HPDE6-E6E7 (cell line): ENCODE measurements at regions not wholly inside any gene's neighbourhood (a gene's known extent, or its start where the extent isn't known, plus 50 kb on each side); places are given as distances from the start of the nearest gene placed in this dataset.
"Not testable (repeated sequence)": the region's sequence is repeated elsewhere in the genome, so short reads cannot be mapped to it uniquely, and the experiment has no call there.

Experiments
- DNase-seq: peaks from one replicate; pipeline ENCODE4 v3.0.0; 2011; ENCODE audit warnings: missing footprints; ENCODE audit errors: extremely low spot score

DNA sequence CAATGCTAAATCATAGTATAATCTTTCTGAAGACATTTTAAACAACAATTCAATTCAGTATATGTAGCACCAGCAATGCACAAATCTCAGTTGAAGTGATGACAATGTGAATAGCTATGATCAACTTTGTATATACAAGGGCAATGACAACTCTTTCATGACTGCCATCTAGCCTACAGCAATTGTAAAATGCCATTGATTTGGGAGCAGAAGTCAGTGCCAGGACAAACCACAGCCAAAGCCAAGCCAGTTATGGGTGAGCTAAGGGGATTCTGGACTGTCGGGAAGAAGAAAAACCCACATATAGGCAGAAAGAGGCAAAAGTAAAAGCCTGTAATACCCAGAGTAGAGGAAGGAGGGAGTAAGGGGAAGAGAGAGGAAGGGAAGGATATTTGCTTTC lies 238.6 kb downstream of the MID1IP1 start:
- DNase-seq, result no peak

GRCh38 chrX:39043838-39044550 lies 242.7 kb downstream of the MID1IP1 start:
- DNase-seq, result no peak

DNA sequence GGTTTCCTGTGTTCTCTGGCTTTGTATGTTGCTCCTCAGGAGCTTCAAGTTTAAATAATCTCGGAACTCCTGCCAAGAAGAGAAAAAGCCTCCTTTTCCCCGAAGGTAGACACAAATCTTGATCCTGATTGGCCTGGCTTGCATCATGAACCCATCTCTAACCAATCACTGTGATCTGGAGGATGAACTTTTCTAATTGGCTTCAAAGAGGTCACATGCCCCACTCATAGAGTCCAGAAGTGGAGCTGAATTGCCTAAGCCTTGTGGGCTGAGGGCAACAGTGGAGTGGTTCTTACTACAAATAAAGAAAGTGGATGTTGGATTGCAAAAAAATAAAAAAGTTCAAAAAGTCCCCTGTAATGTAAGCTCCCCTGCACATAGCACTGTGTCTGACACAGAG lies 245.9 kb downstream of the MID1IP1 start:
- no peak for DNase-seq

DNA sequence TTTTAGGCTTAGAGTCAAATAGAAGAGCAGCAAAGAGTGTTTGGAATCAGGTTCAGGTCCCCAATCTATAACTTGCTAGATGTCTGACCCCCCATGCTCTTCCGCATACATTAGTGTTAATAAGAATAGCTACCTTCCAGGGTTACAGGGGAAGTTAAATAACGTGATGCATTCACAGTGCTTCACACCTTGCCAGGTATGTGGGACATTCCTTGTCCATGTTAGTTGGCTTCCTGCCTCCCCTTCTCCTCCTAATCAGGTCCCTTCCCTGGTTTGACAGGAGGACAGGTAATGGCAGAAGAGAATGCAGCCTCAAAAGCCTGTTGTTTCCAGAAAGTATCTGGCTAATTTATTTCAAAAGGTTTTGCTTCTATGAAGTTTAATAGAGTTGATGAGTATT lies 248.7 kb downstream of the MID1IP1 start:
- DNase-seq, result no peak

GRCh38 chrX:39050427-39050826 lies 249.2 kb downstream of the MID1IP1 start:
- no peak for DNase-seq

DNA sequence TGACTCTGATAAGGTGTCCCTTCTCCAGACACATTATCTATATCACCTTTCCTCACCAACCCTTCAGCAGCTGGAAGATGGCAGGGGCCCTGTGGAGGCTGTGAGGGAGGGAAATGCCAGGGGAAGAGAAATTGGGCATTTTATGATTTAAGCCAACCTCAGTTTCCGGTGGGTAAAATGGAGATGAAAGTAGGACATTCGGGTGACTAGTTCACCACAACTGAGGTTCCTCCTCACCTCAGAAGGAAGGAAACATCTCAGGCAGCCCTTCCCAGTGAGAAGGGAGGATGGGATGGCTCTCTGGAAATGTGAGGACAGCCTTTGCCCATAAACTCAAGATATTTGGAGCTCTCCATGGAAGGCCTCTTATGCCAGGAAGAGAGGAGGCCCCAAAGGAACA lies 251.5 kb downstream of the MID1IP1 start:
- no peak for DNase-seq

- no peak for DNase-seq
These were observed 257.5 kb downstream of the MID1IP1 start for GRCh38 chrX:39058724-39059123.

GRCh38 chrX:39059866-39060265 lies 258.6 kb downstream of the MID1IP1 start:
- no peak for DNase-seq

- no peak for DNase-seq
These were observed 261.8 kb downstream of the MID1IP1 start for GRCh38 chrX:39063037-39063436.

DNA sequence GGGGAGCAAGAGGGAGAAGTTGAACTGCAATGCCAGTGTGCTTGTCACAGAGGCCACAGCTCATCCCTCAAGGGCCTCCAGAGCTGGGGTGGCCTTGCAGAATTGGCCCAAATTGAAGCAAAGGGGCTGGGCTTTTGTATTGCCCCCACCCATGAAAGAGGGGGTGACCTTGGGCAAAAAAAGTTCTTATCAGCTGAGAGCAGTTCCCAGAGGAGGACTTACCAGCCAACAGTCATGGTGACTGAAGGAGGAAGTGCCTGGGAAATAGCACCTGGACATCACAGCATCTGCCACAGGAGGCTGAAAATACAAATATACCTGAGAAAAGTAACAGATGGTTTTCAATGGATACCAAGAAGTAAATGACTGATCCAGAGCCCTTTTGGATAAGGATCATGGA lies 262.4 kb downstream of the MID1IP1 start:
- DNase-seq, result no peak

- no peak for DNase-seq
These were observed 264.0 kb downstream of the MID1IP1 start for GRCh38 chrX:39065051-39065871.

GRCh38 chrX:39067866-39068265 lies 266.6 kb downstream of the MID1IP1 start:
- no peak for DNase-seq

DNA sequence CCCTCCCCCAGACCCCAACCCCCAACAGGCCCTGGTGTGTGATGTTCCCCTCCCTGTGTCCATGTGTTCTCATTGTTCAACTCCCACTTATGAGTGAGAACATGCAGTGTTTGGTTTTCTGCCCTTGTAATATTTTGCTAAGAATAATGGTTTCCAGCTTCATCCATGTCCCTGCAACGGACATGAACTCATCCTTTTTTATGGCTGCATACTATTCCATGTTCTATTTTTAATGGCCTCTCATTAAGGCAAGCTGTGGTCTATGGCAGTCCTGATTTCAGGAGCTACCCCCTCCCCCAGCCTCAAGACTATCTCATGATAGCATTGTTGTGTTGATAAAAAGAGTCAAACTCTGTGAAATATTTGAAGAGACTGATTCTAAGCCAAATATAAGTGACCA lies 267.4 kb downstream of the MID1IP1 start:
- DNase-seq, result not testable (repeated sequence)

DNA sequence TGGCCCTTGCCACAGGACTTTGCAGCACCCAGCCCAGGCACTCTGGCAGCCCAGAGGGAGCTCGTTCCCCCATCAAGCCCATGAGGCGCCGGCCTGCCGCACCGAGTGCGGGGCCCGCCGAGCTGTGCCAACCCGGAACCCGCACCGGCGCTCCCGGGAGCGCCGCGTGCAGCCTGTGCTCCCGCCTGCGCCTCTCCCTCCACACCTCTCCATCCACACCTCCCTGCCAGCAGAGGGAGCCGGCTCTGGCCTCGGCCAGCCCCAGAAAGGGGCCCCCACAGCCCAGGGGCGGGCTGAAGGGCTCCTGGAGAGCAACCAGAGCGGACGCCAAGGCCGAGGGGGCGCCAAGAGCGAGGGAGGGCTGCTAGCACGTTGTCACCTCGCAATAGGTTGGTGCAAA lies 268.8 kb downstream of the MID1IP1 start:
- no peak for DNase-seq

- DNase-seq, result no peak
These were observed 271.9 kb downstream of the MID1IP1 start for GRCh38 chrX:39073131-39073530.

- no peak for DNase-seq
These were observed 295.3 kb downstream of the MID1IP1 start for GRCh38 chrX:39096599-39096998.

DNA sequence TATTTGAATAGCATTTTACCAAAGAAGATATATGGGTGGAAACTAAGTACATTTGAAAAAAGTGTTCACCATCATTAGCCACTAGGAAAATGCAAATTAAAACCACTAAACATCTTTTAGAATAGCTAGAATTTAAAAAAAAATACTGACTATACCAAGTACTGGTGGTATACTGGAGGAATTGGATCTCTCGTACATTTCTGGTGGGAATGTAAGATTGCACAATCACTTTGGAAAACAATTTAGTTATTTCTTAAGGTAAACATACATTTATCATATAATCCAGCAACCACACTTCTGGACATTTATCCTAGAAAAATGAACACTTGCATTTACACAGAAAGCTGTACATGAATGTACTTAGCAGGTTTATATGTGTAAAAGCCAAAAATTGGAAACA lies 303.5 kb downstream of the MID1IP1 start:
- DNase-seq, result no peak

DNA sequence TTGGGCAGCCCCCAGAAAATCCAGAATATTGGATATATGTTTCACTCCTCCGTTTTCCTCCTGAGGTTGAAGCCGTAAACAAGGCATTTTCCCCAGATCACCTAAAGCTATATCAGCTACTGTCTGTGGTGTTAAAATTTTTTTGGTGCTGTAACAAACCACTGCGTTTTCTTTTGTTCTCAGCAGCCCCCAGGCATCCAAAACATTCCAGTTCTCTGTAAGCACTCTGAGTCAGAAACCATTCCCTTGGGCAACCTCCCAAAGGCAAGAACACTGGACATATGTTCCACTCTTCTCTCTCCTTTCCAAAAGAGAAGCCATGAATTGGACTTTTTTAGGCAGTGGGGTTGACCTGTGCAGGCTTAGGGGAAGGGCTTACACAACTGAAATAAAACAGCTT lies 310.9 kb downstream of the MID1IP1 start:
- no peak for DNase-seq

- peak; percentile 17 for DNase-seq
These were observed 313.9 kb downstream of the MID1IP1 start for GRCh38 chrX:39115166-39115565.

- DNase-seq, result no peak
These were observed 315.8 kb downstream of the MID1IP1 start for GRCh38 chrX:39117101-39117500.

DNA sequence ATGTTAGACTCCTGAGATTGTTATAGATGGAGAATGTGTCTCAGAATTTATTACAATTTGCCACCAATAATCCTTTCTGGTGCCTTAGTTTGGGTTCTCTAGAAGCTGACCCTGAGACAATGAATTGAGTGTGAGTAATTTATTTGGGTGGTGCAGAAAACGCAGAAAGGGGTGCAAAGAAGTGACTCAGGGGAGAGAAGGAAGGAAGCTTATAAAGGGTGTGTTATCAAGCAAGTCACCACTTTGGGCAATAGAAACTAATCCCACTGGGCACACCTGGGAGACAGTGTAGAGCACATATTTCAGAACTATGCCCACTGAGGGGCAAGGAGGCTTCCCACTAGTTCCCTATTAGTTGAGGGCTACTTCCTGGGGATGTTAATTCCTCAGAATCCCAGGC lies 320.6 kb downstream of the MID1IP1 start:
- no peak for DNase-seq

DNA sequence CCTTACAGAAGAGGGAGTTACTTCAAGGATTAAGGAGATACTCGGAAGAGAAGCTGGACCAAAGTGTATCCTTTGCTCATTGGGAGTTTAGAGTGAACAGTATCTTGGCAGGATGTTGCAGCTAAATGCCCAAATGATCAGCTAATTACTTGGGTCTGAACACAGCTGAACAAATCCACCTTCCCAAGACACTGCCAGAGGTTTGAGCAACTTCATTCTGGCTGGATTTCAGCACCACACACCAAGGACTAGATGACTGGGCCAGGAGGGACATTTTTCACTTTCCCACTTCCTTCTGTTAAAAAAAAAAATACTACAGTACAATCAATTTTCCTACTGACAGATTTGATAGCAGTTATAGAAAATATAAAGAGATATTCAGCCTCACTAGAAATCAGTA lies 324.6 kb downstream of the MID1IP1 start:
- no peak for DNase-seq

DNA sequence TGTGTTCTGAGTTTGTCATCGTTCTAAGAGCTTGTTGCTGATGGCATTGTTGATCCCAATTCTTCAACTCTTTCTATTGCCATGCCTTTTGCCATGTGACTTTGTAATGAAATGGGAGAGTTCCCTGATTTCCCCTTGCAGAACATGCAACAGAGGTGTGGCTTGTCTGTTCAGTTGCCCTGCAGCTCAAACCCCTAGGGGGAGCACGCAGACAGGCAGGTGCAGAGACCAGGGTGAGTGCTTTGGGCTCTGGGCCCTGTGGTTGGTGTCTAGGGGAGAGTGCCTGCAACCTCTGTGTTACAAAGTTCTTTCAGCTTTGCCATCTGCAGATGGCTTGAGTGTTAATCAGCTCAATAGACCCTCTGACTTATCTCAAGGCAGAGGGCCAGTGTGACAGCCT lies 332.7 kb downstream of the MID1IP1 start:
- DNase-seq, result no peak
